GM23338 (cell line): ENCODE measurements at regions not wholly inside any gene's neighbourhood (a gene's known extent, or its start where the extent isn't known, plus 50 kb on each side); places are given as distances from the start of the nearest gene placed in this dataset.

ENCODE experiments used
- ATAC-seq: fragments of 200-7000 bp; cut with Tn5 transposase; 3 replicates; pipeline ENCODE4 v1.9.1; 2020
- DNase-seq: peaks from one replicate; pipeline ENCODE4 v3.0.0-alpha.2; 2015; ENCODE audit warnings: low spot score
- H2AFZ ChIP-seq: fragments of 200-600 bp; sonication (generic); 2 replicates; pipeline ENCODE4 v1.8.0; 2016; ENCODE audit warnings: antibody characterized with exemption, mild to moderate bottlenecking, moderate library complexity
- H3F3A ChIP-seq: fragments of 200-600 bp; sonication (generic); replicated peaks from 2 replicates; pipeline ENCODE4 v1.8.0; 2017; ENCODE audit warnings: antibody characterized with exemption, mixed run types, low read depth
- H3K27ac ChIP-seq: fragments of 200-600 bp; sonication (generic); 2 replicates; pipeline ENCODE4 v1.6.1; 2016; ENCODE audit warnings: low read depth
- H3K27me3 ChIP-seq: fragments of 200-600 bp; sonication (generic); 2 replicates; pipeline ENCODE4 v1.8.0; 2016; ENCODE audit warnings: mild to moderate bottlenecking, mixed run types, moderate library complexity; ENCODE audit not compliant: insufficient read depth
- H3K36me3 ChIP-seq: fragments of 200-600 bp; sonication (generic); 2 replicates; pipeline ENCODE4 v1.8.0; 2016; ENCODE audit warnings: mild to moderate bottlenecking; ENCODE audit not compliant: insufficient read depth
- H3K4me1 ChIP-seq: fragments of 200-600 bp; sonication (generic); 2 replicates; pipeline ENCODE4 v1.8.0; 2016; ENCODE audit warnings: mild to moderate bottlenecking, moderate library complexity; ENCODE audit not compliant: insufficient read depth
- H3K4me2 ChIP-seq: fragments of 200-600 bp; sonication (generic); 2 replicates; pipeline ENCODE4 v1.7.1; 2017; ENCODE audit warnings: mixed run types
- H3K4me3 ChIP-seq: fragments of 200-600 bp; sonication (generic); 2 replicates; pipeline ENCODE4 v1.6.1; 2016; ENCODE audit warnings: mixed run types
- H3K79me2 ChIP-seq: fragments of 200-600 bp; sonication (generic); replicated peaks from 2 replicates; pipeline ENCODE4 v1.8.0; 2017; ENCODE audit warnings: mild to moderate bottlenecking; ENCODE audit not compliant: insufficient read depth
- H3K9me2 ChIP-seq: fragments of 200-600 bp; sonication (generic); 2 replicates; pipeline ENCODE4 v1.8.0; 2017; ENCODE audit not compliant: insufficient read depth
- H4K20me1 ChIP-seq: fragments of 200-600 bp; sonication (generic); replicated peaks from 2 replicates; pipeline ENCODE4 v1.8.0; 2017; ENCODE audit warnings: mild to moderate bottlenecking; ENCODE audit not compliant: insufficient read depth
- H3K27ac Mint-ChIP-seq: 2 replicates; pipeline ENCODE4 v1.8.0; 2020; ENCODE audit warnings: inconsistent platforms, mild to moderate bottlenecking, moderate library complexity, mixed read lengths
- H3K27me3 Mint-ChIP-seq: 3 replicates; pipeline ENCODE4 v1.8.0; 2022; ENCODE audit warnings: low read depth, mild to moderate bottlenecking, moderate library complexity, mixed read lengths, inconsistent platforms; ENCODE audit not compliant: insufficient read depth, poor library complexity
- H3K36me3 Mint-ChIP-seq: 3 replicates; pipeline ENCODE4 v1.8.0; 2021; ENCODE audit warnings: low read depth, mild to moderate bottlenecking, inconsistent platforms, moderate library complexity, mixed read lengths
- H3K4me1 Mint-ChIP-seq: 3 replicates; pipeline ENCODE4 v1.8.0; 2020; ENCODE audit warnings: mild to moderate bottlenecking, inconsistent platforms, mixed read lengths
- H3K4me3 Mint-ChIP-seq: 3 replicates; pipeline ENCODE4 v1.8.0; 2021; ENCODE audit warnings: moderate library complexity, mild to moderate bottlenecking, inconsistent platforms, mixed read lengths
- H3K9me3 Mint-ChIP-seq: 3 replicates; pipeline ENCODE4 v1.8.0; 2020; ENCODE audit warnings: moderate library complexity, mild to moderate bottlenecking, inconsistent platforms, mixed read lengths
- CREB1 ChIP-seq: fragments of 250-450 bp; sonication (Bioruptor Pico); IDR thresholded peaks from 2 replicates; pipeline ENCODE4 v1.5.0; 2020; ENCODE audit warnings: low read depth, mild to moderate bottlenecking, moderate library complexity
- EZH2 ChIP-seq: fragments of 200-600 bp; sonication (generic); IDR thresholded peaks from one replicate; pipeline ENCODE4 v1.8.0; 2017; ENCODE audit warnings: antibody characterized with exemption, mild to moderate bottlenecking, low read depth; ENCODE audit not compliant: unreplicated experiment
- EZH2phosphoT487 ChIP-seq: fragments of 200-600 bp; sonication (generic); IDR thresholded peaks from one replicate; pipeline ENCODE4 v1.8.1; 2018; ENCODE audit warnings: antibody characterized with exemption; ENCODE audit not compliant: unreplicated experiment
- JUNB ChIP-seq: IDR thresholded peaks from one replicate; pipeline ENCODE4 v1.6.1; 2016; ENCODE audit warnings: antibody characterized with exemption; ENCODE audit not compliant: unreplicated experiment
- POLR2AphosphoS5 ChIP-seq: IDR thresholded peaks from 2 replicates; pipeline ENCODE4 v1.6.1; 2016; ENCODE audit warnings: antibody characterized with exemption, low read depth
- STAT1 ChIP-seq: IDR thresholded peaks from one replicate; pipeline ENCODE4 v1.6.1; 2016; ENCODE audit warnings: antibody characterized with exemption; ENCODE audit not compliant: unreplicated experiment
- ZNF114 ChIP-seq: fragments of 250-450 bp; sonication (Bioruptor Pico); IDR thresholded peaks from 2 replicates; pipeline ENCODE4 v1.5.0; 2020; ENCODE audit warnings: mild to moderate bottlenecking, moderate library complexity
- TF ChIP-seq, protein P1 (sequence below): fragments of 250-450 bp; sonication (Bioruptor Pico); IDR thresholded peaks from 2 replicates; pipeline ENCODE4 v1.5.0; 2020; ENCODE audit warnings: mild to moderate bottlenecking, moderate library complexity
- TF ChIP-seq, protein P2 (sequence below), 2 experiments: fragments of 200-600 bp in 1 of 2; sonication (generic) in 1 of 2; conservative IDR thresholded peaks; 2 replicates each; pipeline versions ENCODE4 v1.5.1 to v1.6.1; 2016 to 2017; ENCODE audit warnings: antibody characterized with exemption in 2 of 2, low read depth in 2 of 2, mild to moderate bottlenecking in 2 of 2, moderate library complexity in 1 of 2
- TF ChIP-seq, protein P3 (sequence below): IDR thresholded peaks from 2 replicates; pipeline ENCODE4 v1.6.1; 2016; ENCODE audit warnings: antibody characterized with exemption
- TF ChIP-seq, protein P4 (sequence below): IDR thresholded peaks from one replicate; pipeline ENCODE4 v1.6.1; 2018; ENCODE audit warnings: antibody characterized with exemption; ENCODE audit not compliant: unreplicated experiment

DNA sequence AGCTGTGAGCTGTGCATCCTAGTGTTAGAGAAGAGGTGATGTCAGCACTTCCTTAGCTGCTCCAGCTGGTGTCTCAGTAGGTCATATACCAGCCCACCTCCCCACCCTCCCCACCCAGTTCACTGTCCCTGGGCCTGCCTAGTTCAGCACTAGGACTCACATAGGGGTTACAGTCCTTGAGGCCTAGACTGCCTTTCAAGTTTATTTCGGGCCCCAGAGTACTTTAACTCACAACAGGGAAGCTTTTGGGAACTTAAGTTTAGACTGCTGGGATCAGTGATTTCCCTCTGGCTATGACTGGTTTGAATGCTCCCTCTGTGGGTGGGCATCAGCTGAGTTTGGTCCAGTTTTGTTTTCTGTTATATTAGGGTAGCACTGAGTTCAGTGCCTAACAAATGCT is 139.2 kb upstream of the MMS22L start (continued):
- TF ChIP-seq, protein P1, sequence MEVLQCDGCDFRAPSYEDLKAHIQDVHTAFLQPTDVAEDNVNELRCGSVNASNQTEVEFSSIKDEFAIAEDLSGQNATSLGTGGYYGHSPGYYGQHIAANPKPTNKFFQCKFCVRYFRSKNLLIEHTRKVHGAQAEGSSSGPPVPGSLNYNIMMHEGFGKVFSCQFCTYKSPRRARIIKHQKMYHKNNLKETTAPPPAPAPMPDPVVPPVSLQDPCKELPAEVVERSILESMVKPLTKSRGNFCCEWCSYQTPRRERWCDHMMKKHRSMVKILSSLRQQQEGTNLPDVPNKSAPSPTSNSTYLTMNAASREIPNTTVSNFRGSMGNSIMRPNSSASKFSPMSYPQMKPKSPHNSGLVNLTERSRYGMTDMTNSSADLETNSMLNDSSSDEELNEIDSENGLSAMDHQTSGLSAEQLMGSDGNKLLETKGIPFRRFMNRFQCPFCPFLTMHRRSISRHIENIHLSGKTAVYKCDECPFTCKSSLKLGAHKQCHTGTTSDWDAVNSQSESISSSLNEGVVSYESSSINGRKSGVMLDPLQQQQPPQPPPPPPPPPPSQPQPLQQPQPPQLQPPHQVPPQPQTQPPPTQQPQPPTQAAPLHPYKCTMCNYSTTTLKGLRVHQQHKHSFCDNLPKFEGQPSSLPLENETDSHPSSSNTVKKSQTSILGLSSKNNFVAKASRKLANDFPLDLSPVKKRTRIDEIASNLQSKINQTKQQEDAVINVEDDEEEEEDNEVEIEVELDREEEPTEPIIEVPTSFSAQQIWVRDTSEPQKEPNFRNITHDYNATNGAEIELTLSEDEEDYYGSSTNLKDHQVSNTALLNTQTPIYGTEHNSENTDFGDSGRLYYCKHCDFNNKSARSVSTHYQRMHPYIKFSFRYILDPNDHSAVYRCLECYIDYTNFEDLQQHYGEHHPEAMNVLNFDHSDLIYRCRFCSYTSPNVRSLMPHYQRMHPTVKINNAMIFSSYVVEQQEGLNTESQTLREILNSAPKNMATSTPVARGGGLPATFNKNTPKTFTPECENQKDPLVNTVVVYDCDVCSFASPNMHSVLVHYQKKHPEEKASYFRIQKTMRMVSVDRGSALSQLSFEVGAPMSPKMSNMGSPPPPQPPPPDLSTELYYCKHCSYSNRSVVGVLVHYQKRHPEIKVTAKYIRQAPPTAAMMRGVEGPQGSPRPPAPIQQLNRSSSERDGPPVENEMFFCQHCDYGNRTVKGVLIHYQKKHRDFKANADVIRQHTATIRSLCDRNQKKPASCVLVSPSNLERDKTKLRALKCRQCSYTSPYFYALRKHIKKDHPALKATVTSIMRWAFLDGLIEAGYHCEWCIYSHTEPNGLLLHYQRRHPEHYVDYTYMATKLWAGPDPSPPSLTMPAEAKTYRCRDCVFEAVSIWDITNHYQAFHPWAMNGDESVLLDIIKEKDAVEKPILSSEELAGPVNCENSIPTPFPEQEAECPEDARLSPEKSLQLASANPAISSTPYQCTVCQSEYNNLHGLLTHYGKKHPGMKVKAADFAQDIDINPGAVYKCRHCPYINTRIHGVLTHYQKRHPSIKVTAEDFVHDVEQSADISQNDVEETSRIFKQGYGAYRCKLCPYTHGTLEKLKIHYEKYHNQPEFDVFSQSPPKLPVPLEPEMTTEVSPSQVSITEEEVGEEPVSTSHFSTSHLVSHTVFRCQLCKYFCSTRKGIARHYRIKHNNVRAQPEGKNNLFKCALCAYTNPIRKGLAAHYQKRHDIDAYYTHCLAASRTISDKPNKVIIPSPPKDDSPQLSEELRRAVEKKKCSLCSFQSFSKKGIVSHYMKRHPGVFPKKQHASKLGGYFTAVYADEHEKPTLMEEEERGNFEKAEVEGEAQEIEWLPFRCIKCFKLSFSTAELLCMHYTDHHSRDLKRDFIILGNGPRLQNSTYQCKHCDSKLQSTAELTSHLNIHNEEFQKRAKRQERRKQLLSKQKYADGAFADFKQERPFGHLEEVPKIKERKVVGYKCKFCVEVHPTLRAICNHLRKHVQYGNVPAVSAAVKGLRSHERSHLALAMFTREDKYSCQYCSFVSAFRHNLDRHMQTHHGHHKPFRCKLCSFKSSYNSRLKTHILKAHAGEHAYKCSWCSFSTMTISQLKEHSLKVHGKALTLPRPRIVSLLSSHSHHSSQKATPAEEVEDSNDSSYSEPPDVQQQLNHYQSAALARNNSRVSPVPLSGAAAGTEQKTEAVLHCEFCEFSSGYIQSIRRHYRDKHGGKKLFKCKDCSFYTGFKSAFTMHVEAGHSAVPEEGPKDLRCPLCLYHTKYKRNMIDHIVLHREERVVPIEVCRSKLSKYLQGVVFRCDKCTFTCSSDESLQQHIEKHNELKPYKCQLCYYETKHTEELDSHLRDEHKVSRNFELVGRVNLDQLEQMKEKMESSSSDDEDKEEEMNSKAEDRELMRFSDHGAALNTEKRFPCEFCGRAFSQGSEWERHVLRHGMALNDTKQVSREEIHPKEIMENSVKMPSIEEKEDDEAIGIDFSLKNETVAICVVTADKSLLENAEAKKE (CRISPR knock-in tag) = no peak
- TF ChIP-seq EZH2phosphoT487 = no peak
- TF ChIP-seq JUNB = no peak
- TF ChIP-seq ZNF114 (CRISPR knock-in tag) = no peak
- TF ChIP-seq, protein P2, sequence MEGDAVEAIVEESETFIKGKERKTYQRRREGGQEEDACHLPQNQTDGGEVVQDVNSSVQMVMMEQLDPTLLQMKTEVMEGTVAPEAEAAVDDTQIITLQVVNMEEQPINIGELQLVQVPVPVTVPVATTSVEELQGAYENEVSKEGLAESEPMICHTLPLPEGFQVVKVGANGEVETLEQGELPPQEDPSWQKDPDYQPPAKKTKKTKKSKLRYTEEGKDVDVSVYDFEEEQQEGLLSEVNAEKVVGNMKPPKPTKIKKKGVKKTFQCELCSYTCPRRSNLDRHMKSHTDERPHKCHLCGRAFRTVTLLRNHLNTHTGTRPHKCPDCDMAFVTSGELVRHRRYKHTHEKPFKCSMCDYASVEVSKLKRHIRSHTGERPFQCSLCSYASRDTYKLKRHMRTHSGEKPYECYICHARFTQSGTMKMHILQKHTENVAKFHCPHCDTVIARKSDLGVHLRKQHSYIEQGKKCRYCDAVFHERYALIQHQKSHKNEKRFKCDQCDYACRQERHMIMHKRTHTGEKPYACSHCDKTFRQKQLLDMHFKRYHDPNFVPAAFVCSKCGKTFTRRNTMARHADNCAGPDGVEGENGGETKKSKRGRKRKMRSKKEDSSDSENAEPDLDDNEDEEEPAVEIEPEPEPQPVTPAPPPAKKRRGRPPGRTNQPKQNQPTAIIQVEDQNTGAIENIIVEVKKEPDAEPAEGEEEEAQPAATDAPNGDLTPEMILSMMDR (conservative IDR thresholded peaks at IDR 0.05; ENCODE audit: low read depth in 2 of 2) = no peak
- TF ChIP-seq, protein P3, sequence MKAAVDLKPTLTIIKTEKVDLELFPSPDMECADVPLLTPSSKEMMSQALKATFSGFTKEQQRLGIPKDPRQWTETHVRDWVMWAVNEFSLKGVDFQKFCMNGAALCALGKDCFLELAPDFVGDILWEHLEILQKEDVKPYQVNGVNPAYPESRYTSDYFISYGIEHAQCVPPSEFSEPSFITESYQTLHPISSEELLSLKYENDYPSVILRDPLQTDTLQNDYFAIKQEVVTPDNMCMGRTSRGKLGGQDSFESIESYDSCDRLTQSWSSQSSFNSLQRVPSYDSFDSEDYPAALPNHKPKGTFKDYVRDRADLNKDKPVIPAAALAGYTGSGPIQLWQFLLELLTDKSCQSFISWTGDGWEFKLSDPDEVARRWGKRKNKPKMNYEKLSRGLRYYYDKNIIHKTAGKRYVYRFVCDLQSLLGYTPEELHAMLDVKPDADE = no peak
- TF ChIP-seq POLR2AphosphoS5 = no peak

DNA sequence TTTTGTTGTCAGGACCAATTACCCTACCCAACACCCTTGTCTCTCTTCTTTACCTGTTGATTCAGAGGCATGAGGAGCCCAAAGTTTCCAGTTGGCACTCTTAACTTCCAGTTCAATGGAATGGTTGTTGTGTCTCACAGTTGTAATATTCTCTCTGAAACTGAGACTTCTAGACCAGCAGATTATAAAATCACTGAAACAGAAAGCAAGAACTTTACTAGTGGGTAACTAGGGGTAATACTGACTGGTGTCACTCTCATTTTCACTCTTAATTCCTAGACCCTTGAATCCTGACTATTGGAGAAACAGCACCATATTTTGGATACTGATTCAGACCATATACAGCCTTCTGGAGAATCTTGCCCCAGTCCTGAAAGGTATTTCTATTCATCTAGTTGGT is 140.2 kb upstream of the MMS22L start:
- H3K27me3 Mint-ChIP-seq = no peaks in the 10 kb centered on the region
- H3K27ac Mint-ChIP-seq = no peak overlapping the region
- no peak for ATAC-seq
- H3K4me1 Mint-ChIP-seq = no peaks in the 10 kb centered on the region
- Histone ChIP-seq H3K4me2 (no peak overlapping the region), H3K9me2 (no peaks in the 10 kb centered on the region), H3K4me3 (no peak overlapping the region), H3K27ac (no peak overlapping the region), H2AFZ (no peak overlapping the region), H3F3A (no peaks in the 10 kb centered on the region), H3K79me2 (no peaks in the 10 kb centered on the region), H3K36me3 (no peaks in the 10 kb centered on the region), H3K4me1 (no peaks in the 10 kb centered on the region), H3K27me3 (peaks cover 9% of the 10 kb centered on the region; the same call in 1 of the 2 replicates), H4K20me1 (no peaks in the 10 kb centered on the region)
- H3K9me3 Mint-ChIP-seq = no peaks in the 10 kb centered on the region
- H3K4me3 Mint-ChIP-seq = no peak overlapping the region
- DNase-seq = no peak
- no peaks in the 10 kb centered on the region for H3K36me3 Mint-ChIP-seq
- TF ChIP-seq, protein P3 = no peak
- TF ChIP-seq POLR2AphosphoS5 = no peak
- no peak for TF ChIP-seq CREB1
- no peak for TF ChIP-seq EZH2
- no peak for TF ChIP-seq STAT1
- no peak for TF ChIP-seq EZH2phosphoT487
- TF ChIP-seq, protein P4, sequence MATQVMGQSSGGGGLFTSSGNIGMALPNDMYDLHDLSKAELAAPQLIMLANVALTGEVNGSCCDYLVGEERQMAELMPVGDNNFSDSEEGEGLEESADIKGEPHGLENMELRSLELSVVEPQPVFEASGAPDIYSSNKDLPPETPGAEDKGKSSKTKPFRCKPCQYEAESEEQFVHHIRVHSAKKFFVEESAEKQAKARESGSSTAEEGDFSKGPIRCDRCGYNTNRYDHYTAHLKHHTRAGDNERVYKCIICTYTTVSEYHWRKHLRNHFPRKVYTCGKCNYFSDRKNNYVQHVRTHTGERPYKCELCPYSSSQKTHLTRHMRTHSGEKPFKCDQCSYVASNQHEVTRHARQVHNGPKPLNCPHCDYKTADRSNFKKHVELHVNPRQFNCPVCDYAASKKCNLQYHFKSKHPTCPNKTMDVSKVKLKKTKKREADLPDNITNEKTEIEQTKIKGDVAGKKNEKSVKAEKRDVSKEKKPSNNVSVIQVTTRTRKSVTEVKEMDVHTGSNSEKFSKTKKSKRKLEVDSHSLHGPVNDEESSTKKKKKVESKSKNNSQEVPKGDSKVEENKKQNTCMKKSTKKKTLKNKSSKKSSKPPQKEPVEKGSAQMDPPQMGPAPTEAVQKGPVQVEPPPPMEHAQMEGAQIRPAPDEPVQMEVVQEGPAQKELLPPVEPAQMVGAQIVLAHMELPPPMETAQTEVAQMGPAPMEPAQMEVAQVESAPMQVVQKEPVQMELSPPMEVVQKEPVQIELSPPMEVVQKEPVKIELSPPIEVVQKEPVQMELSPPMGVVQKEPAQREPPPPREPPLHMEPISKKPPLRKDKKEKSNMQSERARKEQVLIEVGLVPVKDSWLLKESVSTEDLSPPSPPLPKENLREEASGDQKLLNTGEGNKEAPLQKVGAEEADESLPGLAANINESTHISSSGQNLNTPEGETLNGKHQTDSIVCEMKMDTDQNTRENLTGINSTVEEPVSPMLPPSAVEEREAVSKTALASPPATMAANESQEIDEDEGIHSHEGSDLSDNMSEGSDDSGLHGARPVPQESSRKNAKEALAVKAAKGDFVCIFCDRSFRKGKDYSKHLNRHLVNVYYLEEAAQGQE = no peak
